H1 (cell line): ENCODE measurements at regions not wholly inside any gene's neighbourhood (a gene's known extent, or its start where the extent isn't known, plus 50 kb on each side); places are given as distances from the start of the nearest gene placed in this dataset.

Experiments
- BACH1 ChIP-seq: IDR thresholded peaks from 2 replicates; pipeline ENCODE4 v1.6.1; 2012; ENCODE audit warnings: low read length, improper control_type of control experiment
- BCL11A ChIP-seq, 2 experiments: IDR thresholded peaks; one replicate each; pipeline ENCODE4 v1.6.1; 2011; ENCODE audit warnings: low read depth in 2 of 2, low read length in 2 of 2, mild to moderate bottlenecking in 2 of 2
- JUN ChIP-seq: IDR thresholded peaks from 2 replicates; pipeline ENCODE4 v1.6.1; 2011; ENCODE audit warnings: low read depth, mild to moderate bottlenecking, improper control_type of control experiment, low read length
- POLR2A ChIP-seq, 2 experiments: IDR thresholded peaks; 1 replicate in 1 of 2; 2 replicates in 1 of 2; pipeline ENCODE4 v1.6.1; 2011; ENCODE audit warnings: low read depth in 2 of 2, low read length in 2 of 2, mild to moderate bottlenecking in 2 of 2; ENCODE audit errors: control extremely low read depth in 1 of 2
- POLR2AphosphoS5 ChIP-seq: IDR thresholded peaks from 2 replicates; pipeline ENCODE4 v1.6.1; 2011; ENCODE audit warnings: low read depth, low read length
- RBBP5 ChIP-seq: IDR thresholded peaks from 2 replicates; pipeline ENCODE4 v1.7.1; 2012; ENCODE audit warnings: low read depth, mild to moderate bottlenecking, inconsistent platforms, low read length, moderate library complexity, borderline replicate concordance
- SAP30 ChIP-seq: fragments of 300-600 bp; sonication (generic); IDR thresholded peaks from 2 replicates; pipeline ENCODE4 v1.7.1; 2012; ENCODE audit warnings: low read length, moderate library complexity, mild to moderate bottlenecking, inconsistent platforms; ENCODE audit not compliant: insufficient read depth, insufficient replicate concordance

DNA sequence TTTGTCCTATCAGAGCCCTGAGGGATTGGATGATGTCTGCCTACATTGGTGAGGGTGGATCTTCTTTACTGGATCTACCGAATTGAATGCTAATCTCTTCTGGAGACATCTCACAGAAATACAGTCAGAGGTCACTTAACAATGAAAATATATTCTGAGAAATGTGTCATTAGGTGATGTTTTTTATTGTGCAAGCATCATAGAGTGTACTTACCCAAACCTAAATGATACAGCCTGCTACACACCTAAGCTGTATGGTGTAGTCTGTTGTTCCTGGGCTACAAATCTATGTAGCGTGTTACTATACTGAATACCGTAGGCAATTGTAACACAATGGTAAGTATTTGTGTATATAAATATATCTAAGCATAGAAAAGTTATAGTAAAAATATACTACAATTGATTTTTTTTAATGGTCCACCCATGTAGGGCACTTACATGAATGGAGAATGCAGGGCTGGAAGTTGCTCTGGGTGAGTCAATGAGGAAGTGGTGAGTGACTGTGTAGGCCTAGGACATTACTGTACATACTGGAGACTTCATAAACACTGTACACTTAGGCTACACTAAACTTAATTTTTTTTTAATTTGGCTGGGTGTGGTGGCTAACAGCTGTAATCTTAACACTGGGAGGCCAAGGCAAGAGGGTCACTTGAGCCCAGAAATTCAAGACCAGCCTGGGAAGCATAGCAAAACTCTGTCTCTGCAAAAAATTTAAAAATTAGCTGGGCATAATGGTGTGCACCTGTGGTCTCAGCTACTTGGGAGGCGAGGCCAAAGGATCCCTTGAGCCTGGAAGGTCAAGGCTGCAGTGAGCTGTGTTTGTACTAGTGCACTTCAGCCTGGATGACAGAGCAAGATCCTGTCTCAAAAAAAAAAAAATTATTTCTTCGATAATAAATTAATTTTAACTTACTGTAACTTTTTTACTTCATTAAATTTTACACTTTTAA lies 226.3 kb upstream of the UBE2E3 start (continued):
- no peak for TF ChIP-seq POLR2A (IDR thresholded peaks at IDR 0.05; ENCODE audit: control extremely low read depth in 1 of 2, low read depth in 2 of 2, low read length in 2 of 2)
- TF ChIP-seq BCL11A (IDR thresholded peaks at IDR 0.05; ENCODE audit: low read depth in 2 of 2, low read length in 2 of 2), result no peak
- TF ChIP-seq RBBP5, result no peak
- no peak for TF ChIP-seq SAP30
- no peak for TF ChIP-seq BACH1
- no peak for TF ChIP-seq JUN
- TF ChIP-seq POLR2AphosphoS5, result no peak
- TF ChIP-seq, all 59 proteins: peak for 0
